Erythroblast (primary cell): ENCODE measurements at regions not wholly inside any gene's neighbourhood (a gene's known extent, or its start where the extent isn't known, plus 50 kb on each side); places are given as distances from the start of the nearest gene placed in this dataset.

Source experiments
- GATA1 ChIP-seq: IDR thresholded peaks from 2 replicates; pipeline ENCODE4 v1.6.1; 2011; ENCODE audit warnings: low read depth, mild to moderate bottlenecking, control low read depth, low read length, moderate library complexity
- POLR2A ChIP-seq: IDR thresholded peaks from 2 replicates; pipeline ENCODE4 v1.6.1; 2011; ENCODE audit warnings: mild to moderate bottlenecking, low read length

- TF ChIP-seq POLR2A (no peak), GATA1 (no peak)
Measured at GRCh38 chr15:62459875-62460274, 294.8 kb upstream of the C2CD4B start.
